HEK293 (cell line): ENCODE measurements at regions not wholly inside any gene's neighbourhood (a gene's known extent, or its start where the extent isn't known, plus 50 kb on each side); places are given as distances from the start of the nearest gene placed in this dataset.

Experiments
- CTCF ChIA-PET: fragments of 350-600 bp; formaldehyde crosslinking; extraction: SDS; loops from one replicate; lab custom pipeline; 2021; ENCODE audit warnings: antibody characterized with exemption; lab: Yijun Ruan, JAX
- POLR2A ChIA-PET: fragments of 300-600 bp; formaldehyde crosslinking; extraction: SDS; loops from one replicate; lab custom pipeline; 2020; ENCODE audit warnings: antibody characterized with exemption, inconsistent platforms; lab: Yijun Ruan, JAX
- H3K27ac ChIP-seq: fragments of 200-500 bp; sonication (Bioruptor generic); 2 replicates; pipeline ENCODE4 v1.5.1; 2014; ENCODE audit warnings: low read depth, low read length, control low read depth, inconsistent platforms; ENCODE audit errors: extremely low read depth
- H3K36me3 ChIP-seq, 2 experiments: fragments of 200-500 bp in 1 of 2; sonication (Bioruptor generic) in 1 of 2; 1 replicate in 1 of 2; 2 replicates in 1 of 2; pipeline ENCODE4 v1.5.1; 2014 to 2017; ENCODE audit warnings: inconsistent platforms in 2 of 2, low read length in 2 of 2; ENCODE audit not compliant: control insufficient read depth in 2 of 2, insufficient read depth in 1 of 2
- H3K4me1 ChIP-seq: fragments of 200-500 bp; sonication (Bioruptor generic); 2 replicates; pipeline ENCODE4 v1.5.1; 2014; ENCODE audit warnings: mild to moderate bottlenecking, low read length, inconsistent platforms; ENCODE audit not compliant: control insufficient read depth, insufficient read depth
- H3K4me3 ChIP-seq: 2 replicates; pipeline ENCODE4 v1.5.1; 2011; ENCODE audit warnings: low read depth, mild to moderate bottlenecking, control low read depth, low read length, moderate library complexity
- H3K9me3 ChIP-seq: fragments of 200-500 bp; sonication (Bioruptor generic); 2 replicates; pipeline ENCODE4 v1.5.1; 2014; ENCODE audit warnings: low read depth, low read length, inconsistent platforms; ENCODE audit not compliant: control insufficient read depth, insufficient read depth
- HIC1 ChIP-seq: fragments of 450-650 bp; formaldehyde crosslinking; IDR thresholded peaks from 2 replicates; pipeline ENCODE4 v1.5.1; 2016; ENCODE audit warnings: missing biosample characterization, missing genetic modification characterization
- OSR2 ChIP-seq: fragments of 450-650 bp; formaldehyde crosslinking; IDR thresholded peaks from 2 replicates; pipeline ENCODE4 v1.5.1; 2016; ENCODE audit warnings: missing biosample characterization, missing genetic modification characterization
- PRDM1 ChIP-seq: fragments of 450-650 bp; formaldehyde crosslinking; IDR thresholded peaks from 2 replicates; pipeline ENCODE4; 2016; ENCODE audit warnings: missing biosample characterization, missing genetic modification characterization
- RBAK ChIP-seq: fragments of 450-650 bp; formaldehyde crosslinking; IDR thresholded peaks from 2 replicates; pipeline ENCODE4 v1.5.1; 2016; ENCODE audit warnings: missing biosample characterization, missing genetic modification characterization
- REST ChIP-seq: fragments of 450-650 bp; formaldehyde crosslinking; IDR thresholded peaks from 2 replicates; pipeline ENCODE4 v1.5.1; 2016; ENCODE audit warnings: missing biosample characterization, missing genetic modification characterization
- SP7 ChIP-seq: fragments of 450-650 bp; formaldehyde crosslinking; IDR thresholded peaks from 2 replicates; pipeline ENCODE4 v1.5.1; 2016; ENCODE audit warnings: missing biosample characterization, missing genetic modification characterization
- ZFP3 ChIP-seq: fragments of 450-650 bp; formaldehyde crosslinking; IDR thresholded peaks from 2 replicates; pipeline ENCODE4 v1.5.1; 2016; ENCODE audit warnings: low read depth, missing biosample characterization, missing genetic modification characterization
- ZNF140 ChIP-seq: fragments of 450-650 bp; formaldehyde crosslinking; IDR thresholded peaks from 2 replicates; pipeline ENCODE4 v1.5.1; 2016; ENCODE audit warnings: missing biosample characterization, missing genetic modification characterization
- ZNF174 ChIP-seq: fragments of 450-650 bp; formaldehyde crosslinking; IDR thresholded peaks from 2 replicates; pipeline ENCODE4 v1.5.0; 2017; ENCODE audit warnings: missing biosample characterization, mild to moderate bottlenecking, missing genetic modification characterization
- ZNF501 ChIP-seq: fragments of 450-650 bp; formaldehyde crosslinking; IDR thresholded peaks from 2 replicates; pipeline ENCODE4 v1.5.1; 2016; ENCODE audit warnings: missing biosample characterization, missing genetic modification characterization
- ZNF513 ChIP-seq: fragments of 450-650 bp; IDR thresholded peaks from 2 replicates; pipeline ENCODE4 v1.5.1; 2018; ENCODE audit warnings: missing biosample characterization, missing genetic modification characterization
- ZNF529 ChIP-seq: fragments of 450-650 bp; formaldehyde crosslinking; IDR thresholded peaks from 2 replicates; pipeline ENCODE4 v1.5.1; 2017; ENCODE audit warnings: missing genetic modification characterization, missing biosample characterization; ENCODE audit not compliant: insufficient replicate concordance
- ZNF530 ChIP-seq: fragments of 450-650 bp; formaldehyde crosslinking; IDR thresholded peaks from 2 replicates; pipeline ENCODE4 v1.5.1; 2016; ENCODE audit warnings: low read depth, missing biosample characterization, missing genetic modification characterization
- ZNF626 ChIP-seq: fragments of 450-650 bp; sonication (Bioruptor Pico); formaldehyde crosslinking; IDR thresholded peaks from 2 replicates; pipeline ENCODE4 v1.5.1; 2018; ENCODE audit warnings: missing biosample characterization, missing genetic modification characterization, inconsistent platforms

- Histone ChIP-seq H3K4me1 (no peaks in the 10 kb centered on the region), H3K9me3 (no peaks in the 10 kb centered on the region), H3K27ac (no peak overlapping the region), H3K4me3 (no peak overlapping the region), H3K36me3 (no peaks in the 10 kb centered on the region)
- ChIA-PET CTCF (no interaction called here), POLR2A (no interaction called here)
- TF ChIP-seq ZNF501 (tag by site-specific recombination) (no peak), RBAK (tag by site-specific recombination) (no peak), ZNF513 (no peak), HIC1 (tag by site-specific recombination) (no peak), ZNF530 (tag by site-specific recombination) (no peak), SP7 (no peak), REST (tag by site-specific recombination) (no peak), ZNF626 (tag by site-specific recombination) (no peak), ZFP3 (tag by site-specific recombination) (no peak), ZNF529 (tag by site-specific recombination) (no peak), ZNF140 (tag by site-specific recombination) (no peak)
Measured at GRCh38 chr1:147091801-147092200, 80.5 kb downstream of the PRKAB2 start.

GRCh38 chr1:147089457-147089856, 82.8 kb downstream of the PRKAB2 start:
- H3K4me3 ChIP-seq = no peak overlapping the region

More at GRCh38 chr1:147089457-147089856, 82.8 kb downstream of the PRKAB2 start:
- ChIA-PET CTCF (no interaction called here), POLR2A (no interaction called here)
- Histone ChIP-seq H3K9me3 (no peaks in the 10 kb centered on the region), H3K36me3 (no peaks in the 10 kb centered on the region), H3K27ac (no peak overlapping the region), H3K4me1 (no peaks in the 10 kb centered on the region)
- no peak for TF ChIP-seq OSR2 (tag by site-specific recombination)
- TF ChIP-seq ZNF174 (tag by site-specific recombination) = no peak
- no peak for TF ChIP-seq HIC1 (tag by site-specific recombination)
- no peak for TF ChIP-seq PRDM1
